K562 (cell line): ENCODE measurements at regions not wholly inside any gene's neighbourhood (a gene's known extent, or its start where the extent isn't known, plus 50 kb on each side); places are given as distances from the start of the nearest gene placed in this dataset.

ENCODE experiments used
- ATAC-seq: fragments of 200-7000 bp; cut with Tn5 transposase; 3 replicates; pipeline ENCODE4 v1.9.1; 2020; ENCODE audit warnings: moderate library complexity
- BruUV-seq: library from RNA; stranded (reverse); fragments of 400-500 nt; replicated peaks from 2 replicates; lab custom pipeline; 2021; lab: Mats Ljungman, UMichigan
- CTCF ChIA-PET: fragments of 300-600 bp; formaldehyde crosslinking; extraction: SDS; loops from one replicate; lab custom pipeline; 2021; ENCODE audit warnings: low intra/inter-chr PET ratio; lab: Yijun Ruan, JAX
- POLR2A ChIA-PET: fragments of 300-600, 350-650 bp; sonication (Branson Sonifier 250); formaldehyde crosslinking; extraction: SDS; loops from one replicate; lab custom pipeline; 2021; ENCODE audit warnings: antibody characterized with exemption, inconsistent platforms; lab: Yijun Ruan, JAX
- DNase-seq, 4 experiments: peaks; one replicate each; pipeline versions ENCODE4 v3.0.0 to v3.0.0-alpha.2; 2011 to 2018; ENCODE audit warnings: low spot score in 3 of 4, mixed read lengths in 3 of 4; ENCODE audit errors: extremely low read depth in 1 of 4
- FAIRE-seq: peaks from 2 replicates; lab custom pipeline; 2011; peaks lifted over from hg19 to GRCh38; lab: Jason Lieb, UNC
- H2AFZ ChIP-seq: 2 replicates; pipeline ENCODE4 v1.6.0; 2011; ENCODE audit warnings: low read depth, low read length, control low read depth, inconsistent platforms
- H3K27ac ChIP-seq: fragments of 200-600 bp; 3 replicates; pipeline ENCODE4 v1.8.0; 2011; ENCODE audit warnings: low read depth, mild to moderate bottlenecking, control low read depth, inconsistent platforms, low read length, moderate library complexity, mixed read lengths; ENCODE audit errors: extremely low read depth
- H3K27me3 ChIP-seq, 2 experiments: fragments of 300-600 bp in 1 of 2; 2 replicates in 1 of 2; 3 replicates in 1 of 2; pipeline versions ENCODE4 v1.6.0 to v1.8.0; 2011; ENCODE audit warnings: inconsistent platforms in 2 of 2, low read length in 2 of 2, mild to moderate bottlenecking in 1 of 2, mixed read lengths in 1 of 2, moderate library complexity in 1 of 2; ENCODE audit not compliant: control insufficient read depth in 2 of 2, insufficient read depth in 2 of 2
- H3K36me3 ChIP-seq: fragments of 300-600 bp; 3 replicates; pipeline ENCODE4 v1.8.0; 2011; ENCODE audit warnings: mild to moderate bottlenecking, low read length, inconsistent platforms; ENCODE audit not compliant: control insufficient read depth, insufficient read depth
- H3K4me1 ChIP-seq, 2 experiments: fragments of 200-600 bp in 1 of 2; replicated peaks in 1 of 2; 2 replicates in 1 of 2; 3 replicates in 1 of 2; pipeline versions ENCODE4 v1.5.1 to v1.8.0; 2011; ENCODE audit warnings: inconsistent platforms in 2 of 2, low read length in 2 of 2, mild to moderate bottlenecking in 1 of 2, mixed read lengths in 1 of 2, moderate library complexity in 1 of 2; ENCODE audit not compliant: control insufficient read depth in 2 of 2, insufficient read depth in 2 of 2
- H3K4me2 ChIP-seq: 2 replicates; pipeline ENCODE4 v1.6.1; 2011; ENCODE audit warnings: low read length, control low read depth, inconsistent platforms, mixed read lengths; ENCODE audit not compliant: insufficient read depth
- H3K4me3 ChIP-seq: fragments of 200-600 bp; sonication (generic), shearing (Covaris generic); 2 replicates; pipeline ENCODE4 v1.5.1; 2016; ENCODE audit warnings: control low read depth, inconsistent platforms
- H3K79me2 ChIP-seq: fragments of 200-600 bp; 3 replicates; pipeline ENCODE4 v1.8.0; 2011; ENCODE audit warnings: low read length, inconsistent platforms; ENCODE audit not compliant: control insufficient read depth, insufficient read depth
- H3K9ac ChIP-seq, 2 experiments: 2 replicates each; pipeline versions ENCODE4 v1.6.0 to v1.6.1; 2011; ENCODE audit warnings: low read depth in 2 of 2, low read length in 2 of 2, control low read depth in 1 of 2, inconsistent platforms in 1 of 2, mild to moderate bottlenecking in 1 of 2, mixed read lengths in 1 of 2; ENCODE audit not compliant: insufficient read depth in 1 of 2
- H3K9me1 ChIP-seq: one replicate; pipeline ENCODE4 v1.6.0; 2011; ENCODE audit warnings: inconsistent platforms, mild to moderate bottlenecking, low read length, moderate library complexity; ENCODE audit not compliant: control insufficient read depth, insufficient read depth
- H3K9me3 ChIP-seq: replicated peaks from 2 replicates; pipeline ENCODE4 v1.5.1; 2011; ENCODE audit warnings: low read depth, low read length, inconsistent platforms; ENCODE audit not compliant: control insufficient read depth, insufficient read depth
- H4K20me1 ChIP-seq: replicated peaks from 2 replicates; pipeline ENCODE4 v1.6.1; 2011; ENCODE audit warnings: low read length, inconsistent platforms, mixed read lengths; ENCODE audit not compliant: control insufficient read depth, insufficient read depth
- ASH1L ChIP-seq: fragments of 450-650 bp; IDR thresholded peaks from 2 replicates; pipeline ENCODE4 v1.6.1; 2018; ENCODE audit warnings: borderline replicate concordance, mild to moderate bottlenecking, low read depth; ENCODE audit not compliant: partially characterized antibody
- CREB5 ChIP-seq: fragments of 250-450 bp; sonication (Bioruptor Pico); IDR thresholded peaks from 2 replicates; pipeline ENCODE4 v1.5.0; 2020; ENCODE audit warnings: mild to moderate bottlenecking
- E2F5 ChIP-seq: sonication (generic); formaldehyde crosslinking; IDR thresholded peaks from 2 replicates; pipeline ENCODE4 v1.8.0; 2022; ENCODE audit warnings: mild to moderate bottlenecking, missing genetic modification reagents
- HMBOX1 ChIP-seq: sonication (generic); IDR thresholded peaks from 2 replicates; pipeline ENCODE4 v1.6.1; 2016
- MNT ChIP-seq, 2 experiments: fragments of 450-650 bp; conservative IDR thresholded peaks; 2 replicates each; pipeline ENCODE4 v1.6.1; 2017; ENCODE audit warnings: mild to moderate bottlenecking in 2 of 2, moderate library complexity in 2 of 2
- NKRF ChIP-seq: fragments of 450-650 bp; IDR thresholded peaks from 2 replicates; pipeline ENCODE4 v1.6.1; 2016; ENCODE audit warnings: borderline replicate concordance
- SIN3A ChIP-seq, 2 experiments: fragments of 150-350 bp in 1 of 2; IDR thresholded peaks; 2 replicates each; pipeline ENCODE4 v1.6.1; 2011 to 2016; ENCODE audit warnings: borderline replicate concordance in 2 of 2, low read depth in 2 of 2, low read length in 2 of 2, mild to moderate bottlenecking in 2 of 2, moderate library complexity in 2 of 2; ENCODE audit not compliant: control insufficient read depth in 1 of 2
- ZBTB11 ChIP-seq, 3 experiments: fragments of 200-800 bp in 1 of 3; fragments of 250-450 bp in 1 of 3; fragments of 450-650 bp in 1 of 3; sonication (Bioruptor Pico) in 1 of 3; sonication (Bioruptor generic) in 1 of 3; formaldehyde crosslinking in 1 of 3; IDR thresholded peaks; 2 replicates each; pipeline versions ENCODE4 v1.6.1 to v1.8.0; 2016 to 2022; ENCODE audit warnings: mild to moderate bottlenecking in 2 of 3, missing genetic modification characterization in 2 of 3, missing compliant biosample characterization in 1 of 3, moderate library complexity in 1 of 3
- ZNF134 ChIP-seq: fragments of 250-450 bp; sonication (Bioruptor Pico); conservative IDR thresholded peaks from 2 replicates; pipeline ENCODE4 v1.4.0; 2020
- ZNF184 ChIP-seq: sonication (generic); formaldehyde crosslinking; IDR thresholded peaks from 2 replicates; pipeline ENCODE4 v1.5.0; 2020; ENCODE audit warnings: missing genetic modification reagents
- ZNF57 ChIP-seq: fragments of 450-650 bp; formaldehyde crosslinking; IDR thresholded peaks from 2 replicates; pipeline ENCODE4 v1.4.0; 2020; ENCODE audit warnings: mild to moderate bottlenecking, moderate library complexity
- WGBS: fragments of 100-300 bp; shearing (Covaris generic); methylation state at CpG from one replicate; pipeline ENCODE4 v1.1.6; 2016; ENCODE audit warnings: low coverage, mixed read lengths; ENCODE audit not compliant: insufficient coverage; ENCODE audit errors: missing lambda C conversion rate; 5-methylcytosine and 5-hydroxymethylcytosine counted together
- in situ Hi-C: fragments of 300-500 bp; cut with MboI; formaldehyde crosslinking; loops from 4 replicates; pipeline ENCODE4 v1.15.0; 2018; ENCODE audit warnings: inconsistent platforms, mixed read lengths
- intact Hi-C: fragments of 100-400 bp; cut with micrococcal nuclease; formaldehyde crosslinking; loops from 2 replicates; pipeline ENCODE4 v1.14.2; 2022

- BruUV-seq, result no TSS peak
- Histone ChIP-seq H3K36me3 (no peaks in the 10 kb centered on the region), H3K27me3 (no peaks in the 10 kb centered on the region), H3K4me3 (no peak overlapping the region), H3K4me2 (no peak overlapping the region), H3K9me3 (no peaks in the 10 kb centered on the region), H3K9ac (no peak overlapping the region), H2AFZ (no peak overlapping the region), H3K79me2 (no peaks in the 10 kb centered on the region), H3K9me1 (no peaks in the 10 kb centered on the region), H3K4me1 (no peaks in the 10 kb centered on the region), H4K20me1 (no peaks in the 10 kb centered on the region), H3K27ac (no peak overlapping the region)
- intact Hi-C loops (no loop called here), in situ Hi-C loops (no loop called here)
- CTCF ChIA-PET, result no interaction called here
- 1% methylated on average over 4 of the region's 4 CpGs for WGBS
- DNase-seq (no peak), ATAC-seq (no peak), FAIRE-seq (no peak)
- POLR2A ChIA-PET, result no interaction called here
- no peak for TF ChIP-seq SIN3A (IDR thresholded peaks at IDR 0.05; ENCODE audit: borderline replicate concordance in 2 of 2, control insufficient read depth in 1 of 2, low read depth in 2 of 2, low read length in 2 of 2)
- TF ChIP-seq HMBOX1, result no peak
- no peak for TF ChIP-seq ZNF134 (CRISPR knock-in tag)
- no peak for TF ChIP-seq MNT (conservative IDR thresholded peaks at IDR 0.05)
- TF ChIP-seq ZBTB11 (CRISPR knock-in tag; IDR thresholded peaks at IDR 0.05), result no peak
- TF ChIP-seq ZNF57 (CRISPR knock-in tag), result no peak
- no peak for TF ChIP-seq ZNF184
- no peak for TF ChIP-seq E2F5
- TF ChIP-seq ASH1L, result no peak
- no peak for TF ChIP-seq NKRF
- no peak for TF ChIP-seq CREB5 (CRISPR knock-in tag)
These were observed 107.9 kb upstream of the GNAI1 start for GRCh38 chr7:80026766-80027165.
